ENCODE measurements at regions not wholly inside any gene's neighbourhood (a gene's known extent, or its start where the extent isn't known, plus 50 kb on each side); places are given as distances from the start of the nearest gene placed in this dataset.

- DNase-seq = no peak
Measured at GRCh38 chr21:25127811-25128210, 479.5 kb downstream of the MRPL39 start.

- DNase-seq = no peak
Measured at GRCh38 chr21:25127007-25127406, 480.3 kb downstream of the MRPL39 start.

DNA sequence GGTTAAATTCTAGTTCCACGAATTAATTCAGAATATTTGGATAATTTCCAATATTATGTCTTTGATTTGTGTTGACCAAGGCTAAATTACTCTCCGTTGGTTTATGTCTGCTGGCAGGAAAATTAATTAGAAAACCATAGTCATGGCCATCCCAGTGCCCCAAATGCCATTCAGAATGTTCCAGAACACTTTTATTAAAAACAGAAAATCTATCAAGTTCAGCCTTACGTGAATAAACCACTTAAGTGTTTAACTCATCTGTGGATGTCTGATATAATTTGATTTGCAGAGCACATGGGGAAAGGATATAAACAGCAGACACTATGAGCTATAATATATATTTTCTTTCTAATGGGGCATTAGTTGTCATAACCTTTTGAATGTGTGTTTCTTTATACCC is 480.7 kb downstream of the MRPL39 start:
- DNase-seq = no peak

- no peak for DNase-seq
Measured at GRCh38 chr21:25118648-25119047, 488.6 kb downstream of the MRPL39 start.

DNA sequence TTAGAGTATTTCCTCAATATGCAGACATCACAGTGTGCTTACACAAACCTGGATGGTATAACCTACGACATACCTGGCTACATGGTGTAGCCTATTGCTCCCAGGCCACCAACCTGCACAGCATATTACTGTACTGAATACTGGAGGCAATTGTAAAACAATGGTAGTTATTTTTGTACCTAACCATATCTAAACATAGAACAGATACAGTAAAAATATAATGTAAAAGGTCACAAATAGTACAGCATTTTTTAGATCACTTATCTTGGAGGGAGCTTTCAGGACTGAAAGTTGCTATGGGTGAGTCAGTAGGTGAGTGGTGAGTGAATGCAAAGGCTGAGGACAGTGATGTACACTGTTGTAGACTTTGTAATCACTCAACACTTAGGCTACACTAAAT is 492.3 kb downstream of the MRPL39 start:
- DNase-seq = no peak

DNA sequence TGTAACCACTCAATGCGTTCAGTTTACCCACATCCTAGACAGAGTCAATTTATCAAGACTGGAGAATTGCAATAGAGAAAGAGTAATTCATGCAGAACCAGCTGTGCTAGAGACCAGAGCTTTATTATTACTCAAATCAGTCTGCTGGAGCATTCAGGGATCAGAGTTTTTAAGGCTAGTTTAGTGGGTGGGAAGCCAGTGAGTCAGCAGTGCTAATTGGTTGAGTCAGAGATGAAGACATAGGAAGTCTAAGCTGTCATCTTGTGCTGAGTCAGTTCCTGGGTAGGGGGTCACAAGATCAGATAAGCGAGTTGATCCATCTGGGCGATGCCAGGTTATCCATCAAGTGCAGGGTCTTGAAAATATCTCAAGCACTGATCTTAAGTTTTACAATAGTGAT is 499.6 kb downstream of the MRPL39 start:
- DNase-seq = no peak

GRCh38 chr21:25103500-25104207 is 503.6 kb downstream of the MRPL39 start:
- no peak for DNase-seq

DNA sequence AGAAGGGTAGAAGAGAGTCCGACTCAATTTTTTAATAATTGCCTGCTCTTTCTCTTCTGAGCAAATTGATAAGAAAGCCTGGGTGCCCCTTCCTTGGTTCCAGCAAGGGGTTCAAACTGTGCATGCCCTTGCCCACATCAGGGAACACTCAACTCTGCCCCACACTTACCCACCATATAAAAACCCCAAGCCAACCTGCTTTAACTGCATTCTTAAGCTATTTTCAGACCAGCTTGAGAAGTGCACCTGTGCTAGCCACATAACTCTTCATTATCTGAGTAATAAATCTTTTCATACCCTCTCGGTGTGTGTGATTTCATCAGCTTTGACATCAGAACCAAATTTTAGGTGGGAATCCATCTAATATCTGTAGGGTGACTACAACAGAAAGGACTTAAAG is 509.6 kb downstream of the MRPL39 start:
- DNase-seq = no peak

DNA sequence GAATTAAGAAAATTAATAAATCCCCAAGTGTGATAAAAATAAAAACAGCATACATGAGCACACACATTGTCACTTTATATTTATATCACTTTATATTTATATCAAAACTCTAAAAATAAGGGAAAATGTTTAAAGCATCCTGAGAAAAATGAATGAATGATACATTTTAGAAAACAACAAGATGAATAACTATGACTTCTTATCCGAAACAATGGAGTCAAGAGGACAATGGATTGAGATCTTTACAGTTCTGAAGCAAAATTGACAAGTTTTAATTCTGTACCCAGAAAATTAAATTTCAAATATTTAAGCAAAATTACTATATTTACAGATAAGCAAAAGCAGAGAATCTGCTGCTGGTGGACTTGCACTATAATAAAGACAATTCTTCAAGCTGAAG is 512.6 kb downstream of the MRPL39 start:
- DNase-seq = no peak

- DNase-seq = no peak
Measured at GRCh38 chr21:25092441-25093011, 514.8 kb downstream of the MRPL39 start.

GRCh38 chr21:25081096-25081495 is 526.2 kb downstream of the MRPL39 start:
- DNase-seq = no peak

DNA sequence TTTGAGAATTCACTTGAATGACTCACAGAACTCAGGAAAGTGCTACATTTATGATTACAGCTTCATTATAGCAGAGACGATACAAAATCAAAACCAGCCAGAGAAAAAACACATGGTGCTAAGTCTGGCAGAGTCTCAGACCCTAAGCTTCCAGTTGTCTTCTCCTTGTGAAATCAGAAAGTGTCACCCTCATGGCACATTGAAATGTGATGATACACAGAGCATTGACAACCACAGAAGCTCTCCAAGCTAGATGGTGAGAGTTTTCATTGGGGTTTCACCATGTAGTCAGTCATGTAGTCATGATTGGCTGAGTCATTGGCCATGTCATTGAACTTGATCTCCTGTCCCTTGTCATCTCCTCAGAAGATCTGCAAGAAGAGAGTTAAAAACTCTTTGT is 526.6 kb downstream of the MRPL39 start:
- DNase-seq = no peak

DNA sequence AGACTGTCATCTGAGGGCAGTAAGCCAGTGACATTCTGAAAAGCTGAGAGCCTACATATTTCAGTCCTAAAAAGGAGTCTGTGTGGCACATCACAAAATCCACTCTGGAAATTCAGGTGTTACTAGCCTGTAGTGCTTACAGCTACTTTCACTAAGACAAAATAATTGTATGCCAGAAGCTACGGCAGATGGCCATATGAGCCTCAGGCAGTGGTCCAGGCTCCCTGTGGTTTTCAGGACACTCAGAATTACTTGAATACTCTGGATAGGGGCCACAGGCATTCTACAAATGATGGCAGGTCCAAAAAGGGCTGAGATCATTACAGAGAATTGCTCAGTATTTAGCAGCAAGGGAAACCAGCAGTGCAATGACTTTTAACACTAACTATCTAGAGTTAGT is 527.1 kb downstream of the MRPL39 start:
- DNase-seq = no peak

GRCh38 chr21:25079053-25079452 is 528.2 kb downstream of the MRPL39 start:
- DNase-seq = no peak

DNA sequence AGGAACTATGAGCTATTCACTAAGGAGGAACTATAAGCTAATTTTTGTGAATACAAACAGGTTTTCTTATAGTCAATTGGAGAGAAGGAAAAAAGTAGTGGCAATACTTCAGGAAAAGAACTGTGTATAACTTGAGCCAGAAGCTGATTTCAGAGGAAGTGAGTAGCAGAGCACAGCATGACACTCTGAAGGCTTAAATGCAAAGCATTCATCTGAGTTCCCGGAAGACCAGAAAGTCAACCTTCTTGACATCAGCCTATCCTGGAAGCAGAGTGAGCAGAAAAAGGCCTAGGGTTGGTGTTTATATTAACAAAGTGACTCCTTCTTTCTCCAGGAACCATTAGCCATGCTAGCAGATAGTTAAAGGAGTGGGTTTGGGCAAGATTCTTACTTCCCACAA is 545.2 kb downstream of the MRPL39 start:
- DNase-seq = no peak

GRCh38 chr21:25054689-25055088 is 552.6 kb downstream of the MRPL39 start:
- no peak for DNase-seq

DNA sequence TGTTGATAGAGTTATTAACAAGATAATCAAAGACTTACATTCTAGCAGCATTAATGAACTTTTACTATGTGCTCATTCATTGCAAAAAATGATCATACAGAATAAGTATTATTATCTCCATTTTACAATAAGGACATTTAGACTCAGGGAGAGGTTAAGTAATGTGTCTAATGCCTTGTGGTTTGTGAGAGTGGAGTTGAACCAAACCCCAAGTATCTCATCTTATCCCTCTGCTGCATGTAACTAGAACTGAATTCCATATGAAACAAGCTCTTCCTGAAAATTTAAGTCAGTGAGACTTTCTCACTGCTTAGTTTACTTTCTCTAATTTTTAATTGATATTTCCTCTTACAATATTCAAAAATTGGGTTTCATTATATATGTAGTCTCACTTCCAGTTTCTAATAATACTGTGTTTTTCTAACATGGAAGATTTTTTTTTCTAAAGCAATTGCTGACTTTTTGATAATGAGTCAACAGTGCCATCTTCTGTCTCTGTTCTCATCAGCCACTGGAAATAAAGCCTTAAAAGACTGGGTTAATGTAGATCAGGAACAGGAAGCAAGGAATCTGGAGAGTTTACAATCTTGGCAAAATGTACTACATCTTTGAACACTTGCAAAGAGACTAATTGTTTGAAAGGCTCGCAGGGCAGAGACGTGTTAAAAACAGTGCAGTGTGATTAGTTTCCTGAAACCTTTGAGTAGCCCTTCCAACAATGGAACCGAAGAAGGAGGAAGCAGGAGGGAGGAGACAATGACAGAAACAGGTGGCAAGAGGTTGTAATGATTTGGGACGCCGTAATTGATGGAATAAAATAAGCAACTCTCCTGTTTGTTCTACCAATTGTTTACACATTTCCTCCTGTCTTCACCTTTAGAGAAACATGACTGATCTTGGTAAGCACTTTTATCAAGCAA is 567.6 kb downstream of the MRPL39 start:
- DNase-seq = no peak

GRCh38 chr21:25036775-25037174 is 570.5 kb downstream of the MRPL39 start:
- no peak for DNase-seq

DNA sequence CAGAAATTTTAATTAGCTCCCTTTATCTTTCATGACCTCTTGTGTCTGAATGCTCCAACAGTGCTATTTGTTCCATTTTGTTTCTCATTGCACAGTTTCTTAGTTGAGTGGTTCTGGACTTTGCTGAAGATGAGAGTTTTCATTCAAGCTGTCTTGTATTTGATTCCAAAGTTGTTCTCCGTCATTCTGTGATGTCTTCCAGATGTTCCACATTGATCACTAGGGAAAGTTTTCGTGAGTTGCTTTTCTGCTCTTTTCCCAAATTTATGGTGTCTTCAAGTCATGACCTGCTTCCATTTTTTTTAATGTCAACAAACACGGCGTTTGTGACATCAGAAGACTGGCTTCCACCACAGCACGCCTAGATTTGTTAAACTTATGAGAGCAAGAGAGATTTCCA is 575.5 kb downstream of the MRPL39 start:
- DNase-seq = no peak

- DNase-seq = no peak
Measured at GRCh38 chr21:25029580-25029979, 577.7 kb downstream of the MRPL39 start.

DNA sequence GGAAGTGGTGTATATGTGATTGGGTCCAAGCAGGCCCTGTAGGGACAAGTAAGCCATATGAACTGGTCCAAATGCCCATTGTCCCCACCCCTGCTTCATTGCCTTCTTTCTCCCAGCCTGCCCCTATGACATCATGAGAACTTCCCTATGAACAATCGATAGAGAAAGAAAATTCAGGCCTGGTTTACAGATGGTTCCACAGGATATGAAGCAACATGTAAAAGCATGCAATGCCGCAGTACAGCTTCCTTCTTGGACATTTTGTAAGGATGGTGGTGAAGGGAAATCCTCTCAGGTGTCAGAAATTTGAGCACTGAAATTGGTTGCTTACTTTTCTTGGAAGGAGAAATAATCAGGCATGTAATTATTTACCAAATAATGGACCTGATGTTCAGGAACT is 581.7 kb downstream of the MRPL39 start:
- DNase-seq = no peak

GRCh38 chr21:25024639-25025038 is 582.6 kb downstream of the MRPL39 start:
- no peak for DNase-seq

- no peak for DNase-seq
Measured at GRCh38 chr21:25005388-25005787, 601.9 kb downstream of the MRPL39 start.

DNA sequence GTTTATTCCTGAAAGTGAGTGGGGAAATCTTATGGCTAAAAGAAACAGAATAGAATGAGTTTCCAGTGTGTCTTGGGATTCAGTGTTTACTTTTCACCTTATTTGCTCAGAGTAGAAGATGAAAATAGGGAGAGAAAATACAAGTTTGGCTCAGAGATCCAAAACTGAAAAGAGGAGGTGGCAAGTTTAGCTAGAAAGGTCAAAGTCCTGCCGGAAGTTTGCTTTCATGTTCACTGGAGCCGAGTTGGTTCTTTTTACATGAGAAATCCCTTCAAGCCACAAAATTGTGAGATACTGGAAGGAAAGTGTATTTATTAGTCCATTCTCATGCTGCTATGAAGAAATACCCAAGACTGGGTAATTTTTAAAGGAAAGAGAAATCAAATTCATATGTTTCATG is 604.6 kb downstream of the MRPL39 start:
- DNase-seq = no peak
